HCEC 1CT (cell line): ENCODE measurements at regions not wholly inside any gene's neighbourhood (a gene's known extent, or its start where the extent isn't known, plus 50 kb on each side); places are given as distances from the start of the nearest gene placed in this dataset.
A peak's percentile ranks its signal among the peaks of the same experiment; 100 is the strongest.

Experiments
- DNase-seq: peaks from one replicate; pipeline ENCODE4 v3.0.0-alpha.2; 2017

GRCh38 chr12:42853370-42854140 is 264.0 kb upstream of the PRICKLE1 start:
- no peak for DNase-seq

GRCh38 chr12:42846782-42847181 is 257.2 kb upstream of the PRICKLE1 start:
- DNase-seq = no peak

- no peak for DNase-seq
These were observed 244.5 kb upstream of the PRICKLE1 start for GRCh38 chr12:42834062-42834461.

DNA sequence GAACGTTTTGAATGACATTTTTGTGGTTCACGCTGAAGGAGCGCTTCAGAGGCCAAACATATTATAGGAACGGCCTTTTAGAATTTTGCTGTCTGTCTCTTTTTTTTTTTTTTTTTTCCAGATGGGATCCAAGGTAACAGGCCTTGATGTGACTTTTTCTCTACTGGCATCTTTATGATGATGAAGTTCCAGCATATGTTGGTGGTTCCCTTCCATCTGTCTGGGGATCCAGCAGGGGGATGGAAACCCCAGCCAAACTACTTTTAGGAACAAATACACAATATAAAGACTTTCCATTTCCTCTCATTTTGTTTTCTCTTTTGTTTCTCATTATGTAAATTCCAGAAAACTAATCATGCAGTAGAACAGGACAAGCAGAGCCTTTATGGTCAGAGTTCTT is 239.3 kb upstream of the PRICKLE1 start:
- no peak for DNase-seq

DNA sequence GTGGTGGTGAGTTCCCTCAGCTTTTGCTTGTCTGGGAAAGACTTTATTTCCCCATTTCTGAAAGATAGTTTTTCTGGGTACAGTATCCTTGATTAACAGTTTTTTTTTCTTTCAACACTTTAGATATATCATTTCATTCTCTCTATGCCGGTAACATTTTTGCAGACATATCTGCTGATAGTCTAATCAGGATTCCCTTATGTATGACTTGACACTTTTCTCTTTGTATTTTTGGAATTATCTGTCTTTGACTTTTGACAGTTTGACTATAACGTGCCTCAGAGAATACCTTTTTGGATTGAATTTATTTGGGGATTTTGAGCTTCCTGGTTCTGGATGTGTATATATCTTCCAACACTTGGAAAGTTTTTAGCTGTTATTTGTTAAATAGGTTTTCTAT is 234.8 kb upstream of the PRICKLE1 start:
- no peak for DNase-seq

DNA sequence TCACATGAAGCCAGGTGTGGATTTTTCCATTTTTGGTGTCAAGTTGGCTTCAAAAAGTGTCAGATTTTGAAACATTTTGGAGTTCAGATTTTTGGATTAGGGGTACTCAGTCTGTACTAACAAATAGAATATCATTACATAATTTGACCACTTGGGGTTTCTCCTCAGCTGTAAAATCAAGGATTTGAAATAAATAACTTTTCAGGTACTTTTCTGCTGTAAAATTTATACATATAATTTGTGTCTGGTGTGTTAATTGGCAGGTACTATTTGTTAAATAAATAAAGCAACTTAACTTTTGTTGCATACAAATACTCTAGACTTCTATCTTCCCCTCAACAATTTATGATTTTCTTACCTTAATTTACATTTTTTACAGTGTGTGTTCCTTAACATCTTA is 234.1 kb upstream of the PRICKLE1 start:
- DNase-seq = no peak

DNA sequence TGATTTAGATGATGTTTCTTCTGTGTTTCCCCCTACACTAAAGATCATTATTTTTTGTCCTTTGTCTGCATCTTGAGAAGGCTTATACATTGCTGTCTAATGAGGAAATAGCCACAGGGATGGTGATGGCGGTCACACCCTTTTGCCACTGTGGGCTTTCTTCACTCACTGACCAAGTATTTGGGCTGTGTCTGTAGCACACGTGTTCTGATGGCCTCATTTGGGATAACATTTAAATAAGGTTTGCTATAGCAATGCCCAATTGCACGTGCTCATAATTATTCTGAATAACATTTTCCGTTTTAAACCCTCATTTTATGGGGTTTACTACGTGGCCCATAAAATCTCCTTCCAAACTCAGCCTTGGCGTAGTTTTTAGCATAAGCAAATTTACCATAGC is 230.3 kb upstream of the PRICKLE1 start:
- DNase-seq = no peak

GRCh38 chr12:42815068-42815467 is 225.5 kb upstream of the PRICKLE1 start:
- DNase-seq = no peak

GRCh38 chr12:42812871-42813270 is 223.3 kb upstream of the PRICKLE1 start:
- no peak for DNase-seq

DNA sequence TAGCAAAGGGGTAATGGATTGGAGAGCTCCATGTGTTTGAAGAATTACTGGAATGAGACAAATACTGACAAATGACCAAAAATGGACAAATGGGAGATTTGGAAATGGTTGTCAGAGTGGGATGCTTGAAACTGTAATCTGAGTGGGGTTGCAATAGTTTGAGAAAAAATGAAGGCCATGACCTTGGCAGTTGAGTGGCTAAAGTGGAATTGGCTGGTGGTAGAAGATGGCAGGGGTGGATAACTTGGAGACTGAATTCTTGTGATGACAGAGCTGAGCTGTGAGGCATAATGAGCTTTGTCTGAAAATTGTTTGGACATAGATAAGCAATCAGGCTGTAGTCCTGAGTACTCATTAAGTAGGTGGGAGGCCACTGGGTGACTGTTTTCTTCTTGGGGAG is 222.5 kb upstream of the PRICKLE1 start:
- no peak for DNase-seq

DNA sequence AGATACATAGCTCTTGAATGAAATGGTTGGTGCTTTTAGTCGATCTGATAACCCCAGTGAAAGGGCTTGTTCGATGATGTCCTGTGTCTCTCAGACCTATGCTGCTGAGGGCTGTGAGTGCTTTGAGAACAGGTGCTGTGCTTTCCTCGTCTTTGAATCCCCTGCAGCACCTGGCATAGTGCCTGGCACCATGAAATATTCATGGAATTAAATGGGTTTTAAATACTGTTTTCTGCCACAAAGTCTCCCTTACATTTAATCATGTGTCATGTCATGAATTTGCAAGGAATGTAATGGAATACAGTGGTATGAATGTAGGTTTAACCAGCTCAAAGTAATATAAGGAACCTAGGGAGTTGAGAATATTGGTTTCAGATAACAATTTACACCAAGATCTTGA is 220.5 kb upstream of the PRICKLE1 start:
- DNase-seq = no peak

- peak; percentile 16 for DNase-seq
These were observed 219.7 kb upstream of the PRICKLE1 start for GRCh38 chr12:42809226-42809625.

GRCh38 chr12:42807766-42808165 is 218.2 kb upstream of the PRICKLE1 start:
- no peak for DNase-seq

DNA sequence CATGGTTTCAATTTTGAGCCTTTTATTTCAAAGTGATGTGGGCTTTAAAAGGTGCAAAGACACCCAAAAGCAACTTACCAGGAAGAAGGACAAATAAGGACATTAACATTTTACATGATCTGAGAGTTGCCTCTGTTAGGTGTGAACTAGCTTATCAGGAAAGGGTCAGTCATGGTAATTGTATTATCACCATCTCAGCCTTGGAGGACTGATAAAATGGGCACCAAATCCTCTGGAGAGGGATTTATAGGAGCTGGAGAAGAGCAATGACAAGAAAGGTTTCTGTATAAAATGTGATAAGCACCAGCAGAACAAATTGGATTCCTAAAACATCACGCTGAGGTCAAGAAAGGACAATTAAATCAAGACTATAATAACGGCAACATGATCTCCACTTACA is 217.7 kb upstream of the PRICKLE1 start:
- DNase-seq = no peak

DNA sequence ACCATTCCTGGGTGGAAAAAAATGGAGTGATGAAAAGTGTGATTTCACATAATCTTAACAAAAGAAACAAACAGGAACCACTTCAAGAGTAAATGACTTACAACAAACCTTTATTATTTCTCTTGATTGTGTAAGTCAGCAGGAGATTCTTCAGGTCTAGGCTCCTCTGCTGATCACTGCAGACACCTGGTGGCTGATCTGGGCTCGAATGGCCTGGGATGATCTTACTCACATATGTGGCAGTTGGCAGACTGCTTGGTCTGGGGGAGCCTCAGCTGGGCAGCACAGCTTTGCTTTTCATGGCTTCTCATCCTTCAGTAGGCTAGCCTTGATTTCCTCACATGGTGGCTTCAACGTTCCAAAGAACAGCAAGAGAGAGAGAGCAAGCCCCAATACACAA is 215.4 kb upstream of the PRICKLE1 start:
- DNase-seq = no peak

- no peak for DNase-seq
These were observed 213.2 kb upstream of the PRICKLE1 start for GRCh38 chr12:42802785-42803189.

- no peak for DNase-seq
These were observed 211.7 kb upstream of the PRICKLE1 start for GRCh38 chr12:42801271-42801670.

- no peak for DNase-seq
These were observed 210.4 kb upstream of the PRICKLE1 start for GRCh38 chr12:42799966-42800365.

DNA sequence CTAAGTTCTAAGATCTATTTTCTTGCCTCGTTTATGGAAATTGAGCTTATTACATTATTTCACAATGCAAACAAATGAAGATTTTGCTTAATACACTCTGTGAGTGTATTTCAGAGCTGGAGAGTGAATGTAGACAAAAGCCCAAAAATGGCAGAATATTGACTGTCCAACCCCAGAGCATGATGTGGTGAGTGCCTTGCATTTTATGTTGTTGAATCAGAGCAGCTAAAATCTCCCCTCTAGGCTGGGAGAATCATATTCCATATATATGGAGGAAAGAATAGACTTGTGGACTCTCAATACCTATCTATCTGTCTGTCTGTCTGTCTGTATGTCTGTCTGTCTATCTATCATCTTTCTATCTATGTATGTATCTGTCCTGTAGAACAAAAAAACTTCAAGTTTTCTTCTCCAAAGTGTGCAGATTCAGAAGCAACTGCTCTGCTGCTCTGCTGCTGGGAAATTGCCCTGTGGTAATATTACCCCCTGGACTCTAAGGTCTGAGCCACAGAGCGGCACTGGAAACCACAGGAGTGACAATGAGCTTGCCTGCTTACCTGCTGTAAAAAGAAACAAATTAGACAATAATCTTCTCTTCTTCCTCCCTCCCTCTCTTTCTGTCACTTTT is 209.4 kb upstream of the PRICKLE1 start:
- DNase-seq = peak; percentile 46

- DNase-seq = peak; percentile 62
These were observed 205.3 kb upstream of the PRICKLE1 start for GRCh38 chr12:42794806-42795205.

DNA sequence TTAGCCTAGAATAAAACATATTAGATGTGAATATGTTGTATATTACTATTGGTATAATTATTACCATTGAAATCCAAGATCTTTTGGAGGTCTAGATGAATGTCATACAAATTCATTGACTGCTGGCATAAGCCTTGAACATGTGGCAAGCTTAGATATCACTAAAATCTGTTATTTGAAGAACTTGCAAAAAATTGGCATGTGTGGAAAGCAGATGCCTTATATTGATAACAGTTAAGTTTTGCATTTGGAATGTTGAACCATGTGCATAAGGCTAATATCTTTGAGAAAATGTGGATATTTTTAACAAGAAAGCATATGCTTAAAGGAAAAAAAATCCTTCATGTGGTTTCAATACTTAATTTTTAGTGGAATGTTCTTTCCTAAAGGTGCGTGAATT is 203.6 kb upstream of the PRICKLE1 start:
- DNase-seq = no peak

- no peak for DNase-seq
These were observed 202.7 kb upstream of the PRICKLE1 start for GRCh38 chr12:42792265-42792664.

GRCh38 chr12:42791399-42791798 is 201.9 kb upstream of the PRICKLE1 start:
- no peak for DNase-seq

GRCh38 chr12:42790761-42791151 is 201.2 kb upstream of the PRICKLE1 start:
- peak; percentile 80 for DNase-seq
